ENCODE measurements at regions not wholly inside any gene's neighbourhood (a gene's known extent, or its start where the extent isn't known, plus 50 kb on each side); places are given as distances from the start of the nearest gene placed in this dataset.

- intact Hi-C loops (cut with DNase I), result no loop called here
- no peaks in the 10 kb centered on the region for H3K4me1 ChIP-seq
- no peaks in the 10 kb centered on the region for H3K27me3 ChIP-seq
- no peaks in the 10 kb centered on the region for H3K9me3 ChIP-seq
- H3K4me3 ChIP-seq, result no peak overlapping the region
- TF ChIP-seq CTCF (IDR thresholded peaks at IDR 0.05), result no peak
- TF ChIP-seq POLR2A (IDR thresholded peaks at IDR 0.05; ENCODE audit: low read depth), result no peak
- no peak for TF ChIP-seq POLR2AphosphoS5 (IDR thresholded peaks at IDR 0.05)
- TF ChIP-seq EP300 (IDR thresholded peaks at IDR 0.05), result no peak
- H3K36me3 ChIP-seq, result no peaks in the 10 kb centered on the region
- H3K27ac ChIP-seq (replicated peaks in 1 of 4), result no peak overlapping the region
- no peak for DNase-seq (ENCODE audit: extremely low spot score)
- WGBS, result 97% methylated on average over 2 of the region's 2 CpGs
Observed at GRCh38 chr12:105729181-105729771, 398.8 kb downstream of the C12orf75 start.

GRCh38 chr12:105729926-105730325 lies 399.4 kb downstream of the C12orf75 start:
- Histone ChIP-seq H3K27me3 (no peaks in the 10 kb centered on the region), H3K27ac (replicated peaks in 1 of 4) (no peak overlapping the region), H3K4me1 (no peaks in the 10 kb centered on the region), H3K36me3 (no peaks in the 10 kb centered on the region), H3K4me3 (no peak overlapping the region), H3K9me3 (no peaks in the 10 kb centered on the region)
- intact Hi-C loops (cut with DNase I), result no loop called here
- no peak for TF ChIP-seq POLR2A (IDR thresholded peaks at IDR 0.05; ENCODE audit: low read depth)
- no peak for TF ChIP-seq POLR2AphosphoS5 (IDR thresholded peaks at IDR 0.05)
- TF ChIP-seq EP300 (IDR thresholded peaks at IDR 0.05), result no peak
- no peak for TF ChIP-seq CTCF (IDR thresholded peaks at IDR 0.05)
- no peak for DNase-seq (ENCODE audit: extremely low spot score)

GRCh38 chr12:105733579-105733978 lies 403.1 kb downstream of the C12orf75 start:
- no peak for TF ChIP-seq POLR2AphosphoS5 (IDR thresholded peaks at IDR 0.05)
- no peak for TF ChIP-seq EP300 (IDR thresholded peaks at IDR 0.05)
- no peak for TF ChIP-seq POLR2A (IDR thresholded peaks at IDR 0.05; ENCODE audit: low read depth)
- TF ChIP-seq CTCF (IDR thresholded peaks at IDR 0.05), result no peak
- 47% methylated on average over 1 of the region's 1 CpG for WGBS
- no peak for DNase-seq (ENCODE audit: extremely low spot score)
- Histone ChIP-seq H3K9me3 (no peaks in the 10 kb centered on the region), H3K4me3 (no peak overlapping the region), H3K27ac (replicated peaks in 1 of 4) (no peak overlapping the region), H3K4me1 (no peaks in the 10 kb centered on the region), H3K36me3 (no peaks in the 10 kb centered on the region), H3K27me3 (no peaks in the 10 kb centered on the region)
- intact Hi-C loops (cut with DNase I), result no loop called here

- intact Hi-C loops (cut with DNase I), result no loop called here
- no peaks in the 10 kb centered on the region for H3K36me3 ChIP-seq
- H3K27ac ChIP-seq (replicated peaks in 1 of 4), result no peak overlapping the region
- H3K4me3 ChIP-seq, result no peak overlapping the region
- no peaks in the 10 kb centered on the region for H3K27me3 ChIP-seq
- H3K9me3 ChIP-seq, result no peaks in the 10 kb centered on the region
- peaks cover 15 to 18% (median 16%) of the 10 kb centered on the region in 4 donors for H3K4me1 ChIP-seq
- no peak for DNase-seq (ENCODE audit: extremely low spot score)
- TF ChIP-seq POLR2A (IDR thresholded peaks at IDR 0.05; ENCODE audit: low read depth), result no peak
- no peak for TF ChIP-seq POLR2AphosphoS5 (IDR thresholded peaks at IDR 0.05)
- TF ChIP-seq CTCF (IDR thresholded peaks at IDR 0.05), result no peak
- TF ChIP-seq EP300 (IDR thresholded peaks at IDR 0.05), result no peak
- WGBS, result 74% methylated on average over 5 of the region's 5 CpGs
Observed at GRCh38 chr12:105736498-105736897, 402.3 kb downstream of the NUAK1 start.

GRCh38 chr12:105738051-105738450 lies 400.7 kb downstream of the NUAK1 start:
- no peak for DNase-seq (ENCODE audit: extremely low spot score)
- no peaks in the 10 kb centered on the region for H3K36me3 ChIP-seq
- H3K27me3 ChIP-seq, result no peaks in the 10 kb centered on the region
- intact Hi-C loops (cut with DNase I), result no loop called here
- peak overlapping the region; percentile 32 to 61 (median 46) for H3K27ac ChIP-seq (replicated peaks in 1 of 4)
- peaks cover 19 to 30% (median 20%) of the 10 kb centered on the region in 4 donors for H3K4me1 ChIP-seq
- no peak overlapping the region for H3K4me3 ChIP-seq
- no peaks in the 10 kb centered on the region for H3K9me3 ChIP-seq
- TF ChIP-seq CTCF (IDR thresholded peaks at IDR 0.05) (no peak), POLR2AphosphoS5 (IDR thresholded peaks at IDR 0.05) (peak in 1 of 2 donors; percentile 48), POLR2A (IDR thresholded peaks at IDR 0.05; ENCODE audit: low read depth) (no peak), EP300 (IDR thresholded peaks at IDR 0.05) (no peak)
- WGBS, result 70% methylated on average over 9 of the region's 9 CpGs

Measured in esophagus muscularis mucosa (tissue), 4 donors.